ENCODE measurements at regions not wholly inside any gene's neighbourhood (a gene's known extent, or its start where the extent isn't known, plus 50 kb on each side); places are given as distances from the start of the nearest gene placed in this dataset.

GRCh38 chr1:101185421-101185820 is 51.4 kb upstream of the S1PR1 start:
- TF ChIP-seq MED8 (CRISPR knock-in tag; IDR thresholded peaks at IDR 0.05; ENCODE audit: insufficient replicate concordance) = no peak
- no peak for TF ChIP-seq EED (CRISPR knock-in tag; IDR thresholded peaks at IDR 0.05)
- no peak for TF ChIP-seq POLR2AphosphoS5 (IDR thresholded peaks at IDR 0.05; ENCODE audit: low read depth, low read length)
- TF ChIP-seq TRIM22 (IDR thresholded peaks at IDR 0.05) = no peak
- TF ChIP-seq ATF2 (CRISPR knock-in tag; IDR thresholded peaks at IDR 0.05) = no peak
- no peak for TF ChIP-seq TARDBP (CRISPR knock-in tag; IDR thresholded peaks at IDR 0.05)
- TF ChIP-seq ATF7 (IDR thresholded peaks at IDR 0.05) = no peak
- no peak for TF ChIP-seq ATF7 (CRISPR knock-in tag; IDR thresholded peaks at IDR 0.05)
- no peak for TF ChIP-seq ZBTB14 (CRISPR knock-in tag; IDR thresholded peaks at IDR 0.05)

All from HepG2 (cell line).